KG1 (cell line): ENCODE measurements at regions not wholly inside any gene's neighbourhood (a gene's known extent, or its start where the extent isn't known, plus 50 kb on each side); places are given as distances from the start of the nearest gene placed in this dataset.
A peak's percentile ranks its signal among the peaks of the same experiment; 100 is the strongest.

ENCODE experiments used
- DNase-seq: peaks from one replicate; lab custom pipeline; 2025; lab: John Stamatoyannopoulos, UW

- no peak for DNase-seq
These were observed 237.9 kb downstream of the SNCA start for GRCh38 chr4:89599026-89599425.

GRCh38 chr4:89598602-89599001 is 238.4 kb downstream of the SNCA start:
- no peak for DNase-seq

GRCh38 chr4:89595125-89595789 is 241.7 kb downstream of the SNCA start:
- no peak for DNase-seq

- DNase-seq: no peak
These were observed 246.8 kb downstream of the SNCA start for GRCh38 chr4:89590128-89590527.

- DNase-seq: no peak
These were observed 248.5 kb downstream of the SNCA start for GRCh38 chr4:89588421-89588820.

DNA sequence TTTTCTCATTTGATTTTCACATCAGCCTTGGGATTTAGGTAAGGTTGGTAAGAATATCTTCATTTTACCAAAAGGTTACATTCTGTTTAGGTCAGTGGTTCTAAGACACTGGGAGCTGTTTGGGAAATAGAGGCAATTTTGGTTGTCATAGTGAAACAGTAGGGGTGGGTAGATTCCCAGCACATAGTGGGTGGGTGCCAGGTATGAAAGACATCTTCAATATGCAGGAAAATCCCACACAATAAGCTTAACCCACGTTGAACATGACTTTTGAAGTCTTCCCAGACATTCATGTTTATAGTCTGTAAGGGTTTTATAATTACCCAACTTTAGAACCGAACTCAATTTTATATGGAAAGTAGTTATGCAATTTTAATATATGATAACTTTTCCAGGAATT is 249.6 kb downstream of the SNCA start:
- no peak for DNase-seq

GRCh38 chr4:89586864-89587263 is 250.1 kb downstream of the SNCA start:
- DNase-seq: peak; percentile 7

DNA sequence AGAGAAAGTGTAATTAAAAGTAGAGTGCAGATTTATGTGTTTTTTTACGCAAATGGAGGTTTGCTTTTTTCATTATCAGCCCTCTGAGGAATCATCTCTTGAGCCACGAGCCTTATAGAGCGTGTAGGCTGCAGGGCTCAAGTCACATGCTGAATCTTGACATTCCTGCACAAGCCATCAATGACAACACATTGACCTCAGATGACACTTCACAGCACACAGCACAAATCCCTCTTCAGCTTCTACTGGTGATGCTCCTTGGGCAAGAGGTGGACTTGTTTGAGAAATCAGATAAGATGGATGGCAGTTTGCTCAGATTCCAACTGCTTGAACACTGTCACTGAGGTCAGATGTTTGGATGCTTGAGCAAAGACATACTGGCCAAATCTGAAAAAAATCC is 250.6 kb downstream of the SNCA start:
- DNase-seq: no peak

- DNase-seq: no peak
These were observed 254.0 kb downstream of the SNCA start for GRCh38 chr4:89582756-89583505.

- DNase-seq: no peak
These were observed 257.2 kb downstream of the SNCA start for GRCh38 chr4:89579771-89580170.

GRCh38 chr4:89576246-89576645 is 260.7 kb downstream of the SNCA start:
- DNase-seq: no peak

- DNase-seq: no peak
These were observed 261.1 kb downstream of the SNCA start for GRCh38 chr4:89575840-89576239.

DNA sequence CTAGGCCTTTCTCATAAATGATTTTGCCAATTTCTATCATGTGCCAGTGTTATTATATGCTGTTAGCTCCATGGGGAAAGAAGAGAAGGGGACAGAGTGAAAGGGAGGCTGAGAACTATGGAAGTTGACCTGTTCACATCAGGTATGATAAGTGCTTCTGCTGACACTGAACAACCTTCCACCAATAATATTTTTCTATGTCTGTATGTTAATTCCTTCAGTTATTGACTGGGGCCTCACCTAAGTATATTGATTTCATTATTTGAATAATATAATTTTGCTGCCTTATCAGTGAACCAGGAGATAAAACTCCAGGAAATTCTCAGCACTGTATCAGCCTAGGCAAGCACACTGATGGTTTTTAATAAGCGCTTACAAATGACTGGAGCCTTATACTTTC is 262.8 kb downstream of the SNCA start:
- DNase-seq: no peak

DNA sequence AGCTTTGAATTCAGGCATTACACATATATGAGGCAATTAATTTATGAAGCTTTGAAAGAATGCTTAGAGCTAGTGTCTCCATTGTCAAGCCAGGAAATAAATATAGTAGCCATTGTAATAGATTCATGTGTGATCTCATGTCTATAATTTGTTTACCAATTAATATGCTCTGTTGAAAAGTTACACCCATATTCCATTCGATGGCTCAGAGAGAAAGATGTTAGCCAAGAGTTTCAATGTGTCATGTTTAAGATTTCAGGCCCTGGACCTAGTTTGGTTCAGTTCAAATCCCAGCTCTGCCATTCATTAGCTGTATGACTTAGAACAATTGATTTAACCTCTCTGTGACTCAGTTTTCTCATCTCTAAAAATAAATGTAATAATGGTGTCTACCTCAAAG is 263.3 kb downstream of the SNCA start:
- DNase-seq: no peak

DNA sequence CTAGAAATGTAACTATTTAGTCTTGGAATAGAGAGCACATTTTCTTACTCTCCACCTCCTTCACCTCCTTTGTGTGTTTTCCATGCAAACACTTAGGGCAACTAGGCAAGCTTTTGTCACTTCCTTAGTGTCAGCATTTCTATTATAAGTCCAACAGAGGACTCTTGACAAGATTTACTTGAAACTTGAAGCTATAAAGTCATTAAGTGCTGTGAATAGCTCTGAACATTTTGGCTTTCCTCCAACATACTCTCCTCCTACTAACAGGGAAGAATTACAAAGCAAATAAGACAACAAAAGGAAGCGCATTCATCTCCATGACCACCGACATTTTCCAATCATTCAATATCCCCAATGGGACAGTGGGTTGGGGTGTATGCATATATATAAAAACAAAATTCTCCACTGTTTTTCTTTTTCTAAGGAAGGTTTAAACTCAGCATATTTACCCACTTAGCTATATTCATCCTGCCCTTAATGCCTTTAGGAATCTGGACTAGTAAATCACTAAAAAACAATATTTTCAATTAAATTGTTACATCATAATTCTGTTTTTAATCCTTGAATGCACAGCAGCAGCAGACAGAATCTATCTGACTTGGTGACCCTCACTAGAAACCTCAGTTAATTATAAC is 264.6 kb downstream of the SNCA start:
- DNase-seq: no peak

GRCh38 chr4:89570931-89571330 is 263.3 kb upstream of the GPRIN3 start:
- DNase-seq: no peak

GRCh38 chr4:89567936-89568335 is 260.3 kb upstream of the GPRIN3 start:
- DNase-seq: no peak

DNA sequence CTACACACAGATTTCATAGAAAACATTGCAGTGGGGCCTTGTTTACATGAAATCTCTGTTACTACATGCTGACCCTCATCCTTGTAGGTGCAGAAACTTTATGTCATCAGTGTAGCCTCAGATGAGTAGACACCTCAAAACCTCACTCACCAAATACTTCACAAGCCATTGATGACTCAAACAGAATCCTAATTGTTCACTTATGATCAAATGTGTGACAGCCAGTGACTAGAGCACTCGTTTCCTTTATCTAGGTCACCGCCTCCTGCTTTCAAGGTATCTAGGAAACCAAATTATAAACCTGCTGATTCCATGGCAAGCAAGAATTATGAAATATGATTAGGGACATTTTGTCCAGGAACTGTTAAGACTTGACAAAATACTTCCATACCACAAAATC is 255.8 kb upstream of the GPRIN3 start:
- no peak for DNase-seq

GRCh38 chr4:89562746-89563145 is 255.1 kb upstream of the GPRIN3 start:
- DNase-seq: no peak

DNA sequence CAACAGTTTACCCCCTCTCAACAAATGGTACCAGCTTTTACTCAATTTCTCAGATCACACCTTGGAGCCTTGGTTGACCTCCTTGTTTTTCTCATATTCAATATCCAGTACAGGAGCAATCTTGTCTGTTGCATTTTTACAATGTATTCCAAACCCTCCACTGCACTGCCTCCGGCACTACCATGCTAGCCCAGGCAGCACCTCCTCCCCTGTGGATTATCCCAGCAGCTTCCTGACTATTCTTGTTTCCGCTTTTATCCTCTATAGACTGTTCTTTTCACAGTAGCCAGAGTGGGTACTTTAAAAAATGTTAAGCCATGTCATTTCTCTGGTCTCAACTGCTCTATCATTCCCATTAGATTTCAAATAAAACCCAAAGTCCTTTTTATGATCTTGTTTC is 253.4 kb upstream of the GPRIN3 start:
- no peak for DNase-seq

- DNase-seq: no peak
These were observed 250.5 kb upstream of the GPRIN3 start for GRCh38 chr4:89558147-89558546.

- no peak for DNase-seq
These were observed 249.2 kb upstream of the GPRIN3 start for GRCh38 chr4:89556601-89557305.

DNA sequence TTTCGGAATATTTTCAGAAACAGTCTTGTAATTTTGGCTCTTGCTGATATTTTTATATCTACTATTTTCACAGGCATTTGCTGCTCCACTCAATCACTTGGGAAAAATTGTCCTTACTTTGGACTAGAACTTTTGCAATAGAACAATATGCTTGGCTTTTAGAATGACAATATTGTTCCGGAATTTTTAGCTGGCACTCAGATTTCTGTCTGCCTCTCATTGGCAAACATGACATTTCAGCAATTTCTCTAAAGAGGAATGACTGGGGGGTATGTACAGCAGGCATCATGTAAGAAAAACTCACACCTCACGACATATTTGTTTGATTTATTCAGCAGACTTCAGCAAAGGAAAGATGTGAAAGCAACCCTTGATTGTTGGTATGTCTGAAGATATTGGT is 243.6 kb upstream of the GPRIN3 start:
- no peak for DNase-seq
